HG03571 (cell line): ENCODE measurements at regions not wholly inside any gene's neighbourhood (a gene's known extent, or its start where the extent isn't known, plus 50 kb on each side); places are given as distances from the start of the nearest gene placed in this dataset.
"Not testable (repeated sequence)": the region's sequence is repeated elsewhere in the genome, so short reads cannot be mapped to it uniquely, and the experiment has no call there.

Source experiments
- ATAC-seq: cut with Tn5 transposase; IDR thresholded peaks from one replicate; pipeline ENCODE4 v1.9.1; 2021; ENCODE audit not compliant: unreplicated experiment

GRCh38 chr3:153889905-153890334 lies 231.3 kb upstream of the ARHGEF26 start:
- peak; percentile 77 for ATAC-seq

- no peak for ATAC-seq
These were observed 229.1 kb upstream of the ARHGEF26 start for GRCh38 chr3:153892126-153892525.

- ATAC-seq: no peak
These were observed 226.3 kb upstream of the ARHGEF26 start for GRCh38 chr3:153894857-153895256.

- ATAC-seq: no peak
These were observed 225.0 kb upstream of the ARHGEF26 start for GRCh38 chr3:153896197-153896596.

GRCh38 chr3:153897025-153897723 lies 224.0 kb upstream of the ARHGEF26 start:
- peak; percentile 82 for ATAC-seq

GRCh38 chr3:153897842-153898241 lies 223.3 kb upstream of the ARHGEF26 start:
- peak; percentile 77 for ATAC-seq

- ATAC-seq: no peak
These were observed 220.0 kb upstream of the ARHGEF26 start for GRCh38 chr3:153901152-153901551.

GRCh38 chr3:153901991-153902390 lies 219.2 kb upstream of the ARHGEF26 start:
- no peak for ATAC-seq

GRCh38 chr3:153903430-153903829 lies 217.8 kb upstream of the ARHGEF26 start:
- peak; percentile 49 for ATAC-seq

GRCh38 chr3:153906366-153906765 lies 214.8 kb upstream of the ARHGEF26 start:
- ATAC-seq: no peak

- ATAC-seq: no peak
These were observed 210.8 kb upstream of the ARHGEF26 start for GRCh38 chr3:153910387-153910786.

GRCh38 chr3:153911116-153911515 lies 210.1 kb upstream of the ARHGEF26 start:
- no peak for ATAC-seq

GRCh38 chr3:153919773-153920172 lies 201.4 kb upstream of the ARHGEF26 start:
- ATAC-seq: no peak

GRCh38 chr3:153921826-153922225 lies 199.4 kb upstream of the ARHGEF26 start:
- ATAC-seq: no peak

GRCh38 chr3:153925841-153926514 lies 195.2 kb upstream of the ARHGEF26 start:
- no peak for ATAC-seq

GRCh38 chr3:153927107-153927506 lies 194.1 kb upstream of the ARHGEF26 start:
- ATAC-seq: peak; percentile 74

- ATAC-seq: no peak
These were observed 192.3 kb upstream of the ARHGEF26 start for GRCh38 chr3:153928851-153929250.

- not testable (repeated sequence) for ATAC-seq
These were observed 187.7 kb upstream of the ARHGEF26 start for GRCh38 chr3:153933481-153933880.

GRCh38 chr3:153944084-153944483 lies 177.1 kb upstream of the ARHGEF26 start:
- no peak for ATAC-seq

GRCh38 chr3:153951276-153951675 lies 169.9 kb upstream of the ARHGEF26 start:
- ATAC-seq: no peak

GRCh38 chr3:153952091-153952490 lies 169.1 kb upstream of the ARHGEF26 start:
- ATAC-seq: no peak

GRCh38 chr3:153956613-153957012 lies 164.6 kb upstream of the ARHGEF26 start:
- ATAC-seq: no peak

- no peak for ATAC-seq
These were observed 163.8 kb upstream of the ARHGEF26 start for GRCh38 chr3:153957421-153957820.
